NCI-H524 (cell line): ENCODE measurements at regions not wholly inside any gene's neighbourhood (a gene's known extent, or its start where the extent isn't known, plus 50 kb on each side); places are given as distances from the start of the nearest gene placed in this dataset.
"Not testable (repeated sequence)": the region's sequence is repeated elsewhere in the genome, so short reads cannot be mapped to it uniquely, and the experiment has no call there.

Source experiments
- DNase-seq, 2 experiments: peaks; one replicate each; lab custom pipeline; 2025; lab: John Stamatoyannopoulos, UW

GRCh38 chr12:89228491-89228890 is 123.8 kb downstream of the DUSP6 start:
- no peak for DNase-seq

GRCh38 chr12:89227774-89228173 is 124.5 kb downstream of the DUSP6 start:
- no peak for DNase-seq

- DNase-seq = no peak
Measured at GRCh38 chr12:89225808-89226411, 126.4 kb downstream of the DUSP6 start.

GRCh38 chr12:89225401-89225800 is 126.9 kb downstream of the DUSP6 start:
- no peak for DNase-seq

GRCh38 chr12:89222580-89222979 is 129.7 kb downstream of the DUSP6 start:
- not testable (repeated sequence) for DNase-seq

- DNase-seq = no peak
Measured at GRCh38 chr12:89217472-89217871, 134.8 kb downstream of the DUSP6 start.

- no peak for DNase-seq
Measured at GRCh38 chr12:89216211-89216952, 135.9 kb downstream of the DUSP6 start.

GRCh38 chr12:89215196-89215595 is 137.1 kb downstream of the DUSP6 start:
- DNase-seq = no peak

GRCh38 chr12:89213747-89214146 is 138.6 kb downstream of the DUSP6 start:
- no peak for DNase-seq

- no peak for DNase-seq
Measured at GRCh38 chr12:89213139-89213538, 139.2 kb downstream of the DUSP6 start.

- DNase-seq = no peak
Measured at GRCh38 chr12:89212339-89212771, 139.9 kb downstream of the DUSP6 start.

- DNase-seq = no peak
Measured at GRCh38 chr12:89211456-89211855, 140.8 kb downstream of the DUSP6 start.

GRCh38 chr12:89210277-89210676 is 142.0 kb downstream of the DUSP6 start:
- no peak for DNase-seq

GRCh38 chr12:89208661-89209096 is 143.6 kb downstream of the DUSP6 start:
- no peak for DNase-seq

GRCh38 chr12:89206390-89206789 is 145.9 kb downstream of the DUSP6 start:
- DNase-seq = no peak

- no peak for DNase-seq
Measured at GRCh38 chr12:89205517-89205916, 146.8 kb downstream of the DUSP6 start.

- DNase-seq = no peak
Measured at GRCh38 chr12:89203144-89203543, 149.2 kb downstream of the DUSP6 start.

- no peak for DNase-seq
Measured at GRCh38 chr12:89200217-89200616, 152.1 kb downstream of the DUSP6 start.

- DNase-seq = no peak
Measured at GRCh38 chr12:89195470-89195869, 156.8 kb downstream of the DUSP6 start.

GRCh38 chr12:89194683-89195082 is 157.6 kb downstream of the DUSP6 start:
- no peak for DNase-seq

GRCh38 chr12:89192429-89192828 is 159.9 kb downstream of the DUSP6 start:
- no peak for DNase-seq

GRCh38 chr12:89191597-89191996 is 160.7 kb downstream of the DUSP6 start:
- DNase-seq = not testable (repeated sequence)

- DNase-seq = no peak
Measured at GRCh38 chr12:89189448-89189847, 162.9 kb downstream of the DUSP6 start.

GRCh38 chr12:89187507-89187906 is 164.8 kb downstream of the DUSP6 start:
- no peak for DNase-seq
